Activated CD4-positive, alpha-beta T cell treated with anti-CD3 and anti-CD28 coated beads, Interleukin-2, amount 50 U/mL, for 48 hours (primary cell): ENCODE measurements at regions not wholly inside any gene's neighbourhood (a gene's known extent, or its start where the extent isn't known, plus 50 kb on each side); places are given as distances from the start of the nearest gene placed in this dataset.
"Not testable (repeated sequence)": the region's sequence is repeated elsewhere in the genome, so short reads cannot be mapped to it uniquely, and the experiment has no call there.

Experiments used
- DNase-seq, 2 experiments: peaks; one replicate each; pipeline ENCODE4 v3.0.0-alpha.2; 2020

GRCh38 chrX:50967736-50968135, 57.2 kb downstream of the BMP15 start:
- no peak for DNase-seq

GRCh38 chrX:50968871-50969635, 58.5 kb downstream of the BMP15 start:
- DNase-seq, result not testable (repeated sequence)

- DNase-seq, result peak in 1 of 2 experiments; percentile 9
Observed at GRCh38 chrX:50971395-50971794, 60.9 kb downstream of the BMP15 start.

DNA sequence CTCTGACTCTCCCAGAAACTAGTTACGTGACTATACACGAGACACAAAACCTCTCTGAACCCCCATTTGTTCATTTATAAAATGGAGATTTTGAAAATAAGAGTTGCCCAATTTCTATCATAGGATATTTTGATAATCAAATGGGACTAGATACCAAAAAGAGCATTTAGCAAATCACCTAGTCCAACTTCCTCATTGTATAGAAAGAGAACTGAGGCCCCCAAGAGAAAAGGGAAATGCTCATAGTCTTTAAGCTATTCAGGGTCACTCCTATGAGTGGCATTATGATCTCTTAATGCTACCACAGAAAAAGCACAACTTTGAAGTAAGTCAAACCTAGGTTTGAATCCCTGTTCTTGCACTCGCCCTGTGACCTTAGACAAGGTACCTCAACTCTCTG, 62.7 kb downstream of the BMP15 start:
- no peak for DNase-seq

DNA sequence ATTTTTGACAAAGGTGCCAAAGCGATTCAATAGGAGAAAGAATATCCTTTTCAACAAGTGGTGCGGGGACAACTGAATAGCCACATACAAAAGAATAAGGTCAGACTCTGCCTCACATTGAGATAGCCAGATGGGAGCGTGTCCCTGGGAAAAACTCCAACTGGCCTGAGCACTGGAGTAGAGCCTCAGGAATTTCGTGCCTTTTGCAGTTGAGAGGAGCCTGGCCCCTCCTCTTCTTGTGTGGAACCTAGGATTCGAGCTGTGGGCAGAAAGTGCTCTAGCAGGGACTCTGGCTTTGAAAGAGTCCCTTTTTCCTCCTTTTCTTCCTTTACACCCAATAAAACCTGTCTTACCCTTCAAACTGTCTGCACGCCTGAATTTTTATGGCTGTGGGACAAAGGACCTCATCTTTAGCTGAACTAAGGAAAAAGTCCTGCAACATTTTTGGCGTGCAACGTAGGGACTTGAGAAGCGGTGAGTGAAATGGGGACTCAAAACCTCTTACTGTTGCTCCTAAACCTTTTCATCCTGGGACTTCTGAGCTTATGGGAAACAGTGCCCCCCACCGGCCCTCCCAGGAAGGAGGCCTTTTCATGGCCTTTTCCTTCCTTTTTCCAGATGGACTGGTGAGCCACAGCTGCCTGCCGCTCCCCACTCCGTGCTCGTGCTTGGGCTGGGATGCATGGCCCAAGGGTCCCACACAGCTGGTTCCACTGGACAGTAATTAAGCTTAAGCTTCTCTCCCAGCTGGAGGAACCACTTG, 68.6 kb downstream of the BMP15 start:
- no peak for DNase-seq

DNA sequence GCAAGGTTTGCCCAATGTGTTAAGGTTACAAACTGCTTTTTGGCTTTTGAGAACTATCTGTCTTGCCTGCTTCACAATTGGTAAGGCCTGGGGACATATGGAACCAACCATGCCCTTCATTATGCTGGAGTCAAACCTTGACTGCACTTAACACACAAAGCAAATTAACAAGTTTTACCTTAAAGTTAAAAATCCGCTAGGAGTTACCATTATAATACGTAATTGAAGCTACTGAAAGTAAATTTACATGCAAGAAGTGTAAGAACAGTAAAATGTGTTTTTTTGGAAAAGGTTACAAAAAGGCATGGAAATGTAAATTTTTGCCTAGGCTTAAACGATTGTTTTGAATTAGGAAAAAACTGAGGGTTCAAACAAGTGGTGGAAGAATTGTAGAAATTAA, 69.7 kb downstream of the BMP15 start:
- DNase-seq, result no peak

DNA sequence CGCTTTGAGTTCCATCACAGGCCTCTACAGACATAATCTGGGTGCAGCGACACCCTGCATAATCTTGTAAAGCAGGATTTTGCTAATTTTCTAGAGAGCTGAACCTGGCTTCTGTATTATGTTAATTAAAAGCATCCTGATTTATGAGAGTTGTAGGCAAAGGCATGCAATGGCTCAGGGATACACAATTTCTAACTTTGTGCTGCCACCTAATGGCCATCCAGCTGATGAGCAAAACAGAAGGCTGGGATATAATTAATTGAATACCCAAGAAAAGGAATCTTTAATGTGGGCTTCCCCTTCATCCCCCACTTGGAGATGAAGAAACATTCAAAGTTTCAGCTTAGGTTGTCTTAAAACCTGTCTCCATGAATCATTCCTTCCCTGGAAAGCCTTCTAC, 78.1 kb downstream of the BMP15 start:
- DNase-seq, result peak in 1 of 2 experiments; percentile 15

DNA sequence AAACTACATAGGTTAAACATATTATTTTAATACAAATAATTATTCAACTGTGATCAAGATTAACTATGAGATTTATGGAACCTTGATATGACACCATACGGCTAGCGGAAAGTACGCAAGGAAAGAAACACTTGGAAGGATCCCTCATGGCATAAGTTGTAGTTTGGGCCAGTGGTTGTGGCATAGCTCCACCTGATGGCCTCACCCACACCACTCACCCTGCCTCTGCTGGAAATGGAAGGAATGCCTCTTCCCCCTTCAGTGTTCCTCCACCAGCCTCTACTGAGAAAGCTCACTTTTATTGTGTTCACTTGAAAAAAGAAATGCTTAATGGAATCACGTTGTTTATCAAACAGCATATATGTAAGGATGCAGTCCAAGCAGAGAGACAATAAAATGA, 86.4 kb downstream of the BMP15 start:
- no peak for DNase-seq

GRCh38 chrX:51000384-51000783, 89.8 kb downstream of the BMP15 start:
- not testable (repeated sequence) for DNase-seq

GRCh38 chrX:51001733-51002632, 91.4 kb downstream of the BMP15 start:
- not testable (repeated sequence) for DNase-seq

DNA sequence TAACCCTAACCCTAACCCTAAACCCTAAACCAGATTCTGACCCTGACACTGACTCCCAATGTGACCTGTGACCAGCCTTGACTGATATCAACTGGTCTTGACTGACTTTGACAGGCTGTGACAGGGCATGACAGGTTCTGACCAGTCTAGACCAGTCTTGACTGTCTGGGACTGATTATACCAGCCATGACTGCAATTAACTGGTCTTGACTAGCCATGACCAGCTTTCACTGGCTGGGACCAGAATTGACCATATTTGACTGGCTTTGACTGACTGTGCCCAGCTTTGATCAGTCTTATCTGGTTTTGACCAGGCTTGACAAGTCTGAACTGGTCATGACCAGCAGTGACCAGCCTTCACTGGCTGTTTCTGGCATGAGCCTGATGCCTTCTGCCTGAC, 95.5 kb downstream of the BMP15 start:
- DNase-seq, result no peak

GRCh38 chrX:51024106-51024696, 113.7 kb downstream of the BMP15 start:
- DNase-seq, result no peak

- DNase-seq, result no peak
Observed at GRCh38 chrX:51026862-51027261, 116.3 kb downstream of the BMP15 start.

DNA sequence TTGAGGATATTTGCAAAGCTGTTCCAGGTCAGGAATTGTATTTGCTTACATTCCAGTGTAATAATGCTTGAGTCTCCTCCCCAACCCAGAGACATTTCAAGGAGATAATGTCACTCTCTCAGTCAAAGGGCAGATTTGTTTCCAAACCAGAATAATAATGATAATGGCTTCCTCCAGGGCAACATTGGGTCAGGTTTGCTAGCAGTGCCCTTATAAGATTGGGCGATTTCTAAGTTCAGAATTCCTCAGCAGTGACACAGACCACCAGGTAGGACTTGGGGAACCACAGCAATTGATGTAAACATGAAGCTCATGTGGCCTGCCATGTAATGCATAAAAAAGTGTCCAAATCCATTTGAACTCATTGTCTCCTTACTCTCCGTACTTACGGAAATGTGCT, 125.2 kb downstream of the BMP15 start:
- no peak for DNase-seq

- DNase-seq, result no peak
Observed at GRCh38 chrX:51047950-51048349, 137.4 kb downstream of the BMP15 start.

- DNase-seq, result no peak
Observed at GRCh38 chrX:51053741-51054140, 143.2 kb downstream of the BMP15 start.

DNA sequence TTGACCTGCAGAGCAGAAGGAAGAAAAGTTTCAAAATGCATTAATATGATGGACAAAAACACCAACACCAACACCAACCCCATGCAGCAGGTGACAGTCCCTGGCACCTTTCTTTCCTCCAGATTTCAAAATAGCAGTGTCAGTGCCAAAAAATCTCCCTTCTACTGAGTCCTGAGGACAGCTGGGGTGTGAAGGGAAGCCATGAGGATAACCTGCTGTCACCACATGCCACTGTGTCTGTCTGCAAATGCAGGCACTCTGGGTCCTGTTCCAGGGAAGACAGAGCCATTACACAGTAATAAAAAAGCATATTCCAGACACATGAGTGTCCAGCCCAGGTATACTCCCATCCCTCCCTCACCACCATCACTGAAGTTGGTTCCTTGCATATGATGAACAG, 187.5 kb downstream of the BMP15 start:
- DNase-seq, result no peak

GRCh38 chrX:51119058-51119926, 208.8 kb downstream of the BMP15 start:
- DNase-seq, result not testable (repeated sequence)

DNA sequence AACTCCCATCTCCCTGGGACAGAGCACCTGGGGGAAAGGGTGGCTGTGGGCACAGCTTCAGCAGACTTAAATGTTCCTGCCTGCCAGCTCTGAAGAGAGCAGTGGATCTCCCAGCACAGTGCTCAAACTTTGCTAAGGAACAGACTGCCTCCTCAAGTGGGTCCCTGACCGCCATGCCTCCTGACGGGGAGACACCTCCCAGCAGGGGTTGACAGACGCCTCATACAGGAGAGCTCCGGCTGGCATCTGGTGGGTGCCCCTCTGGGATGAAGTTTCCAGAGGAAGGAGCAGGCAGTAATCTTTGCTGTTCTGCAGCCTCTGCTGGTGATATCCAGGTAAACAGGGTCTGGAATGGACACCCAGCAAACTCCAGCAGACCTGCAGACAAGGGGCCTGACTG, 206.9 kb upstream of the NUDT10 start:
- not testable (repeated sequence) for DNase-seq

DNA sequence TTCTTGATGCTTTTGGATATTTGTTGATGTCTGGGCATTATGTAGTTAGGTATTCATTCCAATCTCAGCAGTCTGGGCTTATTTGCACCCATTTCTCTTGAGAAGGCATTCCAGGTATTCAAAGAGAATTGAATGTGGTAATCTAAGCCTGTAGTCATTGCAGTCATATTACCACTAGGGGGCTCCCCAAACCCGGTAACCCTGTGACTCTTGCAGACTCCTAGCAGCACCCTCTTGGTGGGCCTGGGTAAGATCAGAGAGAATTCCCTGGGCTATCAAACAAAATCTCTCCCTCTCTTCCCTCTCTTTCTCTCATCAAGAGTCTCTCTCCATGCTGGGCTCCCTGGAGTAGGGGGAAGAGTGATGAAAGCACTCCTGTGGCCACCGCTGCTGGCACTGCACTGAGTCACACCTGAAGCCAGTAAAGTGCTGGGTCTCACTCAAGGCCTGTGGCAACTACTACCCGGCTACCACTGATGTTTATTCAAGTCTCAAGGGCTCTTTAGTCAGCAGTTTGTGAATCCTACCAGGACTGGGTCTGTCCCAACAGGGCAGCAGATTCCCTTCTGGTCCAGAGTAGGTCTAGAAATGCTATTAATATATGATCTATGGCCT, 187.7 kb upstream of the NUDT10 start:
- peak; percentile 10 to 26 for DNase-seq

GRCh38 chrX:51148848-51149247, 183.8 kb upstream of the NUDT10 start:
- DNase-seq, result peak in 1 of 2 experiments; percentile 3
